ENCODE measurements at regions not wholly inside any gene's neighbourhood (a gene's known extent, or its start where the extent isn't known, plus 50 kb on each side); places are given as distances from the start of the nearest gene placed in this dataset.
"Not testable (repeated sequence)": the region's sequence is repeated elsewhere in the genome, so short reads cannot be mapped to it uniquely, and the experiment has no call there.

GRCh38 chr2:186966015-186966414 is 117.0 kb upstream of the ZSWIM2 start:
- Histone ChIP-seq H3K36me3 (no peaks in the 10 kb centered on the region), H3F3A (ENCODE audit: low read depth) (no peaks in the 10 kb centered on the region), H3K4me2 (no peak overlapping the region), H3K4me1 (no peaks in the 10 kb centered on the region), H3K79me2 (ENCODE audit: low read depth) (no peaks in the 10 kb centered on the region), H3K9ac (no peak overlapping the region), H4K20me1 (ENCODE audit: low read depth) (no peaks in the 10 kb centered on the region), H3K9me3 (ENCODE audit: low read depth) (no peaks in the 10 kb centered on the region), H3K4me3 (no peak overlapping the region), H3K27ac (no peak overlapping the region), H3K27me3 (no peaks in the 10 kb centered on the region), H2AFZ (replicated peaks) (no peak overlapping the region)
- no peak overlapping the region for H3K4me3 Mint-ChIP-seq
- H3K27ac Mint-ChIP-seq: no peak overlapping the region
- no peaks in the 10 kb centered on the region for H3K4me1 Mint-ChIP-seq
- no peak for TF ChIP-seq EZH2phosphoT487 (IDR thresholded peaks at IDR 0.05)
- no peak for TF ChIP-seq EZH2 (IDR thresholded peaks at IDR 0.05)
- no peak for TF ChIP-seq CTCF (IDR thresholded peaks at IDR 0.05)
- H3K27me3 Mint-ChIP-seq (ENCODE audit: insufficient read depth, low read depth): no peaks in the 10 kb centered on the region
- DNase-seq (ENCODE audit: low spot score): no peak
- H3K36me3 Mint-ChIP-seq: no peaks in the 10 kb centered on the region
- no peaks in the 10 kb centered on the region for H3K9me3 Mint-ChIP-seq

DNA sequence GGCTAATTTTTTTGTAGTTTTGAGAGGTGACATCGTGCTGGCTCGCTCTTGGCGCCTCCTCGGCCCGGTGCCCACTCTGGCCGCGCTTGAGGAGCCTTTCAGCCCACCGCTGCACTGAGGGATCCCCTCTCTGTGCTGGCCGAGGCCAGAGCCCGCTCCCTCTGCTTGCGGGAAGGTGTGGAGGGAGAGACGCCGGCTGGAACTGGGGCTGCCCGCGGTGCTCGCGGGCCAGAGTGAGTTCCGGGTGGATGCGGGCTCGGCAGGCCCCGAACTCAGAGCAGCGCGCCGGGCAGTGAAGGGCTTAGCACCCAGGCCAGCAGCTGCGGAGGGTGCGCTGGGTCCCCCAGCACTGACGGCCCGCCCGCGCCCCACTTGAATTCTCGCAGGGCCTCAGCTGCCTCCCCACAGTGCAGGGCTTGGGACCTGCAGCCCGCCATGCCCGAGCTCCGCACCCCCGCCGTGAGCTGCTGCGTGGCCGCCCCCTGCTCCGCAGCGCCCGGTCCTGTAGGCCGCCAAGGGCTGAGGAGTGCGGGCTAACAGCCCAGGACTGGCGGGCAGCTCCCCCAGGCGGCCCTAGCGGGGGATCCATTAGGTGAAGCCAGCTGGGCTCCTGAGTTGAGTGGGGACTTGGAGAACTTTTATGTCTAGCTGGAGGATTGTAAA is 113.2 kb upstream of the ZSWIM2 start:
- Histone ChIP-seq H3K4me1 (no peaks in the 10 kb centered on the region), H3K79me2 (ENCODE audit: low read depth) (no peaks in the 10 kb centered on the region), H2AFZ (replicated peaks) (no peak overlapping the region), H3F3A (ENCODE audit: low read depth) (no peaks in the 10 kb centered on the region), H3K27me3 (no peaks in the 10 kb centered on the region), H3K27ac (no peak overlapping the region), H4K20me1 (ENCODE audit: low read depth) (no peaks in the 10 kb centered on the region), H3K36me3 (no peaks in the 10 kb centered on the region), H3K9ac (no peak overlapping the region), H3K9me3 (ENCODE audit: low read depth) (no peaks in the 10 kb centered on the region), H3K4me3 (no peak overlapping the region), H3K4me2 (no peak overlapping the region)
- H3K27ac Mint-ChIP-seq: no peak overlapping the region
- no peaks in the 10 kb centered on the region for H3K9me3 Mint-ChIP-seq
- no peak for TF ChIP-seq EZH2phosphoT487 (IDR thresholded peaks at IDR 0.05)
- TF ChIP-seq CTCF (IDR thresholded peaks at IDR 0.05): no peak
- TF ChIP-seq EZH2 (IDR thresholded peaks at IDR 0.05): no peak
- no peak for DNase-seq (ENCODE audit: low spot score)
- H3K27me3 Mint-ChIP-seq (ENCODE audit: insufficient read depth, low read depth): no peaks in the 10 kb centered on the region
- H3K4me3 Mint-ChIP-seq: no peak overlapping the region
- H3K4me1 Mint-ChIP-seq: no peaks in the 10 kb centered on the region
- H3K36me3 Mint-ChIP-seq: no peaks in the 10 kb centered on the region

GRCh38 chr2:186960241-186960640 is 111.3 kb upstream of the ZSWIM2 start:
- not testable (repeated sequence) for H2AFZ ChIP-seq (replicated peaks); H4K20me1 ChIP-seq (ENCODE audit: low read depth); H3K9me3 ChIP-seq (ENCODE audit: low read depth); H3K4me1 Mint-ChIP-seq; H3K27me3 Mint-ChIP-seq (ENCODE audit: insufficient read depth, low read depth); H3K4me1 ChIP-seq; H3K4me2 ChIP-seq; H3K36me3 Mint-ChIP-seq; H3K4me3 ChIP-seq; H3K27me3 ChIP-seq; H3K27ac Mint-ChIP-seq; DNase-seq (ENCODE audit: low spot score); H3K9me3 Mint-ChIP-seq; H3K36me3 ChIP-seq; H3K9ac ChIP-seq; H3K4me3 Mint-ChIP-seq; H3K27ac ChIP-seq; H3F3A ChIP-seq (ENCODE audit: low read depth); H3K79me2 ChIP-seq (ENCODE audit: low read depth)

DNA sequence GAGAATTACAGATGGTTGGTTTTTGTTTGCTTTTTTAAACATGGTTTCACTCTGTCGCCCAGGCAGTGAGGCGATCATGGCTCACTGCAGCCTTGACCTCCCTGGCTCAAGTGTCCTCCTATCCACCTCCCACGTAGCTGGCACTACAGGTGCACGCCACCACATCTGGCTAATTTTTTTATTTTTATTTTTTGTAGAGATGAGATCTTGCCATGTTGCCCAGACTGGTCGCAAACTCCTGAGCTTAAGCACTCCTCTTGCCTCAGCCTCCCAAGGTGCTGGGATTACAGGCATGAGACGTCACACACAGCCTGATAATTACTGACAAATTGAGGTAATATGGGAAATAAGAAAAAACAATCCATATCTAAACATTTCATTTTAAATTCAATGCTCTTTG is 110.5 kb upstream of the ZSWIM2 start:
- no peak for DNase-seq (ENCODE audit: low spot score)
- Histone ChIP-seq H3K9ac (no peak overlapping the region), H3K9me3 (ENCODE audit: low read depth) (no peaks in the 10 kb centered on the region), H4K20me1 (ENCODE audit: low read depth) (no peaks in the 10 kb centered on the region), H3K27me3 (no peaks in the 10 kb centered on the region), H2AFZ (replicated peaks) (no peak overlapping the region), H3K4me3 (no peak overlapping the region), H3K27ac (no peak overlapping the region), H3K4me1 (no peaks in the 10 kb centered on the region), H3F3A (ENCODE audit: low read depth) (no peaks in the 10 kb centered on the region), H3K79me2 (ENCODE audit: low read depth) (no peaks in the 10 kb centered on the region), H3K4me2 (no peak overlapping the region), H3K36me3 (no peaks in the 10 kb centered on the region)
- Mint-ChIP-seq H3K4me3 (no peak overlapping the region), H3K27ac (no peak overlapping the region), H3K9me3 (no peaks in the 10 kb centered on the region), H3K36me3 (no peaks in the 10 kb centered on the region), H3K27me3 (ENCODE audit: insufficient read depth, low read depth) (no peaks in the 10 kb centered on the region), H3K4me1 (no peaks in the 10 kb centered on the region)
- TF ChIP-seq EZH2 (IDR thresholded peaks at IDR 0.05) (no peak), CTCF (IDR thresholded peaks at IDR 0.05) (no peak), EZH2phosphoT487 (IDR thresholded peaks at IDR 0.05) (no peak)

Data from neural progenitor cell (in vitro differentiated cells).